AML-193 (cell line): ENCODE measurements at regions not wholly inside any gene's neighbourhood (a gene's known extent, or its start where the extent isn't known, plus 50 kb on each side); places are given as distances from the start of the nearest gene placed in this dataset.

Experiments
- DNase-seq, 2 experiments: peaks; one replicate each; lab custom pipeline; 2025; lab: John Stamatoyannopoulos, UW

- no peak for DNase-seq
Measured at GRCh38 chr6:166010136-166010960, 157.3 kb downstream of the TBXT start.

- DNase-seq: no peak
Measured at GRCh38 chr6:166009385-166010031, 158.1 kb downstream of the TBXT start.

GRCh38 chr6:166008441-166009369 is 158.9 kb downstream of the TBXT start:
- DNase-seq: no peak

- no peak for DNase-seq
Measured at GRCh38 chr6:166007349-166008263, 160.0 kb downstream of the TBXT start.

- no peak for DNase-seq
Measured at GRCh38 chr6:166006900-166007301, 160.8 kb downstream of the TBXT start.

GRCh38 chr6:166005944-166006899 is 161.4 kb downstream of the TBXT start:
- no peak for DNase-seq

- no peak for DNase-seq
Measured at GRCh38 chr6:166005401-166005943, 162.2 kb downstream of the TBXT start.

GRCh38 chr6:166004876-166005275 is 162.8 kb downstream of the TBXT start:
- DNase-seq: no peak

GRCh38 chr6:166004471-166004870 is 163.2 kb downstream of the TBXT start:
- DNase-seq: no peak

GRCh38 chr6:166003569-166003968 is 164.1 kb downstream of the TBXT start:
- no peak for DNase-seq

GRCh38 chr6:166001359-166001758 is 166.3 kb downstream of the TBXT start:
- no peak for DNase-seq

GRCh38 chr6:165999279-165999678 is 168.4 kb downstream of the TBXT start:
- DNase-seq: no peak

- DNase-seq: no peak
Measured at GRCh38 chr6:165998072-165998471, 169.6 kb downstream of the TBXT start.

GRCh38 chr6:165991341-165991740 is 176.3 kb downstream of the TBXT start:
- no peak for DNase-seq

GRCh38 chr6:165990216-165990615 is 177.4 kb downstream of the TBXT start:
- no peak for DNase-seq

- no peak for DNase-seq
Measured at GRCh38 chr6:165988757-165989456, 178.7 kb downstream of the TBXT start.

GRCh38 chr6:165988302-165988756 is 179.3 kb downstream of the TBXT start:
- no peak for DNase-seq

- no peak for DNase-seq
Measured at GRCh38 chr6:165987483-165988301, 180.0 kb downstream of the TBXT start.
